HepG2 (cell line): ENCODE measurements at regions not wholly inside any gene's neighbourhood (a gene's known extent, or its start where the extent isn't known, plus 50 kb on each side); places are given as distances from the start of the nearest gene placed in this dataset.

Experiments
- ATAC-seq: fragments of 200-7000 bp; cut with Tn5 transposase; 3 replicates; pipeline ENCODE4 v1.9.1; 2020; ENCODE audit warnings: mild to moderate bottlenecking, moderate library complexity
- BruUV-seq: library from RNA; stranded (reverse); fragments of 400-500 nt; replicated peaks from 2 replicates; lab custom pipeline; 2021; lab: Mats Ljungman, UMichigan
- CTCF ChIA-PET: fragments of 300-600 bp; formaldehyde crosslinking; extraction: SDS; loops from one replicate; lab custom pipeline; 2021; ENCODE audit warnings: low total read pairs, inconsistent platforms, low intra/inter-chr PET ratio; lab: Yijun Ruan, JAX
- POLR2A ChIA-PET: fragments of 350-600 bp; sonication (Branson Sonifier 250); formaldehyde crosslinking; loops from one replicate; lab custom pipeline; 2020; ENCODE audit warnings: antibody characterized with exemption, inconsistent platforms; lab: Yijun Ruan, JAX
- DNase-seq: peaks from one replicate; pipeline ENCODE4 v3.0.0-alpha.2; 2015; ENCODE audit warnings: low spot score
- FAIRE-seq: peaks from 3 replicates; lab custom pipeline; 2011; peaks lifted over from hg19 to GRCh38; lab: Jason Lieb, UNC
- H2AFZ ChIP-seq: one replicate; pipeline ENCODE4 v1.6.1; 2011; ENCODE audit warnings: low read length, inconsistent platforms
- H3K27ac ChIP-seq: fragments of 300-600 bp; 3 replicates; pipeline ENCODE4 v1.8.0; 2011; ENCODE audit warnings: mixed run types, mild to moderate bottlenecking, mixed read lengths, low read length, inconsistent platforms; ENCODE audit not compliant: insufficient read depth; ENCODE audit errors: extremely low read length
- H3K27me3 ChIP-seq, 2 experiments: fragments of 200-600 bp in 1 of 2; 2 replicates in 1 of 2; 3 replicates in 1 of 2; pipeline versions ENCODE4 v1.6.0 to v1.8.0; 2011; ENCODE audit warnings: low read length in 2 of 2, mild to moderate bottlenecking in 2 of 2, moderate library complexity in 2 of 2, inconsistent platforms in 1 of 2; ENCODE audit not compliant: insufficient read depth in 2 of 2, control insufficient read depth in 1 of 2
- H3K36me3 ChIP-seq, 2 experiments: fragments of 200-600 bp in 1 of 2; replicated peaks in 1 of 2; 2 replicates in 1 of 2; 3 replicates in 1 of 2; pipeline versions ENCODE4 v1.5.1 to v1.8.0; 2011; ENCODE audit warnings: low read length in 2 of 2, inconsistent platforms in 1 of 2; ENCODE audit not compliant: insufficient read depth in 2 of 2, control insufficient read depth in 1 of 2
- H3K4me1 ChIP-seq: 2 replicates; pipeline ENCODE4 v1.5.1; 2012; ENCODE audit warnings: low read length, inconsistent platforms; ENCODE audit not compliant: insufficient read depth
- H3K4me2 ChIP-seq: 2 replicates; pipeline ENCODE4 v1.6.0; 2011; ENCODE audit warnings: low read depth, low read length, inconsistent platforms
- H3K4me3 ChIP-seq, 3 experiments: fragments of 200-600 bp in 1 of 3; sonication (generic), shearing (Covaris generic) in 1 of 3; replicated peaks in 1 of 3; 2 replicates each; pipeline ENCODE4 v1.5.1; 2011 to 2016; ENCODE audit warnings: low read length in 3 of 3, inconsistent platforms in 2 of 3, low read depth in 2 of 3, mild to moderate bottlenecking in 2 of 3, control low read depth in 1 of 3, mixed read lengths in 1 of 3; ENCODE audit not compliant: insufficient read depth in 1 of 3
- H3K79me2 ChIP-seq: one replicate; pipeline ENCODE4 v1.6.1; 2011; ENCODE audit warnings: low read length, inconsistent platforms; ENCODE audit not compliant: insufficient read depth
- H3K9ac ChIP-seq: 2 replicates; pipeline ENCODE4 v1.6.0; 2011; ENCODE audit warnings: mild to moderate bottlenecking, low read depth, low read length, inconsistent platforms; ENCODE audit not compliant: insufficient read depth
- H3K9me3 ChIP-seq: 2 replicates; pipeline ENCODE4 v1.5.1; 2012; ENCODE audit warnings: mild to moderate bottlenecking, low read length
- H4K20me1 ChIP-seq: 2 replicates; pipeline ENCODE4 v1.6.0; 2011; ENCODE audit warnings: inconsistent platforms, mild to moderate bottlenecking, low read length, moderate library complexity; ENCODE audit not compliant: insufficient read depth
- ELF1 ChIP-seq: sonication (generic); formaldehyde crosslinking; IDR thresholded peaks from 2 replicates; pipeline ENCODE4 v1.4.0; 2020; ENCODE audit warnings: missing genetic modification reagents
- HOXD1 ChIP-seq: sonication (generic); formaldehyde crosslinking; IDR thresholded peaks from 2 replicates; pipeline ENCODE4 v1.5.0; 2020; ENCODE audit warnings: missing genetic modification reagents
- KAT7 ChIP-seq: IDR thresholded peaks from 2 replicates; pipeline ENCODE4 v1.6.1; 2018; ENCODE audit warnings: borderline replicate concordance, missing compliant biosample characterization
- KDM1A ChIP-seq: IDR thresholded peaks from 2 replicates; pipeline ENCODE4 v1.6.1; 2016; ENCODE audit warnings: missing compliant biosample characterization
- KDM4B ChIP-seq: sonication (generic); formaldehyde crosslinking; IDR thresholded peaks from 2 replicates; pipeline ENCODE4 v1.4.0; 2020; ENCODE audit warnings: missing genetic modification reagents
- KDM5B ChIP-seq: sonication (generic); formaldehyde crosslinking; IDR thresholded peaks from 2 replicates; pipeline ENCODE4 v1.4.0; 2020; ENCODE audit warnings: missing genetic modification reagents, mild to moderate bottlenecking, borderline replicate concordance
- LCORL ChIP-seq, 2 experiments: fragments of 450-650 bp in 1 of 2; sonication (generic) in 1 of 2; formaldehyde crosslinking in 1 of 2; IDR thresholded peaks; 2 replicates each; pipeline versions ENCODE4 v1.5.0 to v1.6.1; 2017 to 2020; ENCODE audit warnings: antibody characterized with exemption in 1 of 2, missing genetic modification reagents in 1 of 2
- MTF1 ChIP-seq: sonication (generic); formaldehyde crosslinking; IDR thresholded peaks from 2 replicates; pipeline ENCODE4 v1.5.0; 2020; ENCODE audit warnings: missing genetic modification reagents
- ZNF260 ChIP-seq: sonication (generic); formaldehyde crosslinking; IDR thresholded peaks from 2 replicates; pipeline ENCODE4 v1.4.0; 2020; ENCODE audit warnings: missing genetic modification reagents, low read depth, mild to moderate bottlenecking, borderline replicate concordance
- ZNF280D ChIP-seq: sonication (generic); formaldehyde crosslinking; IDR thresholded peaks from 2 replicates; pipeline ENCODE4 v1.5.1; 2020; ENCODE audit warnings: mild to moderate bottlenecking, missing genetic modification reagents
- ZNF407 ChIP-seq: sonication (generic); formaldehyde crosslinking; IDR thresholded peaks from one replicate; pipeline ENCODE4 v1.5.1; 2020; ENCODE audit warnings: mild to moderate bottlenecking, missing genetic modification reagents; ENCODE audit errors: not compliant biosample characterization
- ZNF543 ChIP-seq: sonication (generic); formaldehyde crosslinking; IDR thresholded peaks from 2 replicates; pipeline ENCODE4 v1.4.0; 2020; ENCODE audit warnings: mild to moderate bottlenecking, missing genetic modification reagents
- ZNF558 ChIP-seq: sonication (generic); formaldehyde crosslinking; IDR thresholded peaks from 2 replicates; pipeline ENCODE4 v1.9.0; 2022; ENCODE audit warnings: mild to moderate bottlenecking, missing genetic modification reagents, borderline replicate concordance
- ZNF569 ChIP-seq: sonication (generic); formaldehyde crosslinking; IDR thresholded peaks from 2 replicates; pipeline ENCODE4 v1.5.0; 2020; ENCODE audit warnings: mild to moderate bottlenecking, missing genetic modification reagents, moderate library complexity, borderline replicate concordance
- WGBS: methylation state at CpG from one replicate; pipeline ENCODE4 v1.1.6; 2017; ENCODE audit warnings: low lambda C conversion rate; 5-methylcytosine and 5-hydroxymethylcytosine counted together
- in situ Hi-C: cut with HindIII; loops from 2 replicates; pipeline ENCODE4 v1.10.0; 2017; ENCODE audit warnings: low pct_unique_long_range_greater_than_20kb; ENCODE audit not compliant: extremely low pct_ligation_motif_present
- intact Hi-C: fragments of 100-400 bp; cut with micrococcal nuclease; formaldehyde crosslinking; loops from one replicate; pipeline ENCODE4 v1.10.0; 2022; ENCODE audit not compliant: unreplicated experiment

- no peaks in the 10 kb centered on the region for H3K4me1 ChIP-seq
- in situ Hi-C loops, result no loop called here
- H3K27ac ChIP-seq, result no peak overlapping the region
- no peaks in the 10 kb centered on the region for H3K79me2 ChIP-seq
- H3K9me3 ChIP-seq, result peaks cover 33% of the 10 kb centered on the region; the same call in 1 of the 2 replicates
- H3K27me3 ChIP-seq, result no peaks in the 10 kb centered on the region
- H3K36me3 ChIP-seq, result no peaks in the 10 kb centered on the region
- ChIA-PET POLR2A (no interaction called here), CTCF (no interaction called here)
- no peak overlapping the region for H2AFZ ChIP-seq
- H3K4me3 ChIP-seq, result no peak overlapping the region
- intact Hi-C loops, result no loop called here
- H3K9ac ChIP-seq, result no peak overlapping the region
- TF ChIP-seq ELF1 (CRISPR knock-in tag) (no peak), ZNF407 (CRISPR knock-in tag) (no peak), HOXD1 (CRISPR knock-in tag) (no peak), ZNF558 (CRISPR knock-in tag) (no peak), ZNF569 (CRISPR knock-in tag) (no peak), KAT7 (CRISPR knock-in tag) (no peak), ZNF260 (no peak), ZNF280D (CRISPR knock-in tag) (no peak), MTF1 (CRISPR knock-in tag) (no peak), KDM5B (CRISPR knock-in tag) (no peak), LCORL (IDR thresholded peaks at IDR 0.05) (no peak), LCORL (CRISPR knock-in tag; IDR thresholded peaks at IDR 0.05) (no peak), KDM4B (CRISPR knock-in tag) (no peak), KDM1A (CRISPR knock-in tag) (no peak), ZNF543 (CRISPR knock-in tag) (no peak)
- no peak for ATAC-seq
- no peaks in the 10 kb centered on the region for H4K20me1 ChIP-seq
- DNase-seq, result no peak
- WGBS, result 0% methylated on average over 1 of the region's 1 CpG
- no TSS peak for BruUV-seq
- H3K4me2 ChIP-seq, result no peak overlapping the region
- FAIRE-seq, result no peak
Observed at GRCh38 chrX:5752831-5753230, 475.8 kb downstream of the NLGN4X start.
